LNCAP (cell line): ENCODE measurements at regions not wholly inside any gene's neighbourhood (a gene's known extent, or its start where the extent isn't known, plus 50 kb on each side); places are given as distances from the start of the nearest gene placed in this dataset.

Source experiments
- CTCF ChIP-seq: fragments of 450-650 bp; IDR thresholded peaks from 2 replicates; pipeline ENCODE4 v1.5.1; 2017; ENCODE audit warnings: mild to moderate bottlenecking

- no peak for TF ChIP-seq CTCF
Observed at GRCh38 chr10:129415215-129416140, 51.6 kb upstream of the MGMT start.

- no peak for TF ChIP-seq CTCF
Observed at GRCh38 chr10:129416155-129416554, 50.9 kb upstream of the MGMT start.

GRCh38 chr10:129416956-129417765 is 49.9 kb upstream of the MGMT start:
- TF ChIP-seq CTCF: no peak
